ENCODE measurements at regions not wholly inside any gene's neighbourhood (a gene's known extent, or its start where the extent isn't known, plus 50 kb on each side); places are given as distances from the start of the nearest gene placed in this dataset.

- TF ChIP-seq POLR2A (IDR thresholded peaks at IDR 0.05) (no peak), POLR2AphosphoS5 (IDR thresholded peaks at IDR 0.05) (no peak)
- TF ChIP-seq, protein P1, sequence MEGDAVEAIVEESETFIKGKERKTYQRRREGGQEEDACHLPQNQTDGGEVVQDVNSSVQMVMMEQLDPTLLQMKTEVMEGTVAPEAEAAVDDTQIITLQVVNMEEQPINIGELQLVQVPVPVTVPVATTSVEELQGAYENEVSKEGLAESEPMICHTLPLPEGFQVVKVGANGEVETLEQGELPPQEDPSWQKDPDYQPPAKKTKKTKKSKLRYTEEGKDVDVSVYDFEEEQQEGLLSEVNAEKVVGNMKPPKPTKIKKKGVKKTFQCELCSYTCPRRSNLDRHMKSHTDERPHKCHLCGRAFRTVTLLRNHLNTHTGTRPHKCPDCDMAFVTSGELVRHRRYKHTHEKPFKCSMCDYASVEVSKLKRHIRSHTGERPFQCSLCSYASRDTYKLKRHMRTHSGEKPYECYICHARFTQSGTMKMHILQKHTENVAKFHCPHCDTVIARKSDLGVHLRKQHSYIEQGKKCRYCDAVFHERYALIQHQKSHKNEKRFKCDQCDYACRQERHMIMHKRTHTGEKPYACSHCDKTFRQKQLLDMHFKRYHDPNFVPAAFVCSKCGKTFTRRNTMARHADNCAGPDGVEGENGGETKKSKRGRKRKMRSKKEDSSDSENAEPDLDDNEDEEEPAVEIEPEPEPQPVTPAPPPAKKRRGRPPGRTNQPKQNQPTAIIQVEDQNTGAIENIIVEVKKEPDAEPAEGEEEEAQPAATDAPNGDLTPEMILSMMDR (IDR thresholded peaks at IDR 0.05 in 8 of 11, conservative IDR thresholded peaks at IDR 0.05 in 3 of 11), result no peak
Measured at GRCh38 chr2:104049981-104050380, 803.9 kb upstream of the POU3F3 start.

Data from spleen (tissue), 7 donors.